H1 (cell line): ENCODE measurements at regions not wholly inside any gene's neighbourhood (a gene's known extent, or its start where the extent isn't known, plus 50 kb on each side); places are given as distances from the start of the nearest gene placed in this dataset.

Source experiments
- ASH2L ChIP-seq: fragments of 200-600, 300-600 bp; sonication (generic); IDR thresholded peaks from one replicate; pipeline ENCODE4 v1.7.1; 2017; ENCODE audit warnings: low read length
- CBX8 ChIP-seq: fragments of 300-800, 300-1000 bp; sonication (generic); IDR thresholded peaks from 2 replicates; pipeline ENCODE4 v1.7.1; 2016; ENCODE audit warnings: low read depth, low read length, borderline replicate concordance
- GABPA ChIP-seq: IDR thresholded peaks from 2 replicates; pipeline ENCODE4 v1.6.1; 2011; ENCODE audit warnings: mild to moderate bottlenecking, low read length, moderate library complexity, borderline replicate concordance; ENCODE audit not compliant: insufficient read depth
- GTF2F1 ChIP-seq: IDR thresholded peaks from 2 replicates; pipeline ENCODE4 v1.6.1; 2012; ENCODE audit warnings: low read depth, low read length, improper control_type of control experiment, borderline replicate concordance
- MAFK ChIP-seq: IDR thresholded peaks from 2 replicates; pipeline ENCODE4 v1.6.1; 2012; ENCODE audit warnings: low read depth, mild to moderate bottlenecking, improper control_type of control experiment, low read length
- RBBP5 ChIP-seq: IDR thresholded peaks from 2 replicates; pipeline ENCODE4 v1.7.1; 2012; ENCODE audit warnings: low read depth, mild to moderate bottlenecking, inconsistent platforms, low read length, moderate library complexity, borderline replicate concordance
- SP1 ChIP-seq: IDR thresholded peaks from 2 replicates; pipeline ENCODE4 v1.6.1; 2011; ENCODE audit warnings: low read depth, low read length
- SP4 ChIP-seq: IDR thresholded peaks from 2 replicates; pipeline ENCODE4 v1.6.1; 2012; ENCODE audit warnings: low read length, inconsistent platforms
- SRF ChIP-seq: IDR thresholded peaks from 2 replicates; pipeline ENCODE4 v1.6.1; 2011; ENCODE audit warnings: mild to moderate bottlenecking, low read depth, low read length, moderate library complexity

- TF ChIP-seq SP4 (no peak), GTF2F1 (no peak), SRF (no peak), MAFK (no peak), CBX8 (no peak), GABPA (no peak), RBBP5 (no peak), ASH2L (no peak), SP1 (no peak)
These were observed 192.0 kb downstream of the MTX2 start (continued) for GRCh38 chr2:176461098-176461808.
